Prostate gland (tissue), 2 donors: ENCODE measurements at regions not wholly inside any gene's neighbourhood (a gene's known extent, or its start where the extent isn't known, plus 50 kb on each side); places are given as distances from the start of the nearest gene placed in this dataset.

Experiments
- DNase-seq: peaks from one replicate; pipeline ENCODE4 v3.0.0-alpha.2; 2019; ENCODE audit warnings: low spot score
- H3K27ac ChIP-seq, 2 donors: fragments of 200-600 bp; sonication (generic); 2 replicates each; pipeline ENCODE4 v1.5.1; 2017 to 2019
- H3K27me3 ChIP-seq: fragments of 200-600 bp; sonication (generic); replicated peaks from 2 replicates; pipeline ENCODE4 v1.5.1; 2019; ENCODE audit not compliant: insufficient read depth
- H3K36me3 ChIP-seq, 2 donors: fragments of 200-600 bp; sonication (generic); 1 replicate in 1 of 2; 2 replicates in 1 of 2; pipeline versions ENCODE4 v1.5.1 to v1.8.1; 2017 to 2019
- H3K4me1 ChIP-seq: fragments of 200-600 bp; sonication (generic); replicated peaks from 2 replicates; pipeline ENCODE4 v1.5.1; 2019
- H3K4me3 ChIP-seq, 2 donors: fragments of 200-600 bp; sonication (generic); 2 replicates each; pipeline ENCODE4 v1.5.1; 2017 to 2019
- H3K9me3 ChIP-seq: fragments of 200-600 bp; sonication (generic); 2 replicates; pipeline ENCODE4 v1.5.1; 2017
- POLR2A ChIP-seq: fragments of 450-650 bp; IDR thresholded peaks from one replicate; pipeline ENCODE4 v1.6.1; 2016; ENCODE audit warnings: antibody characterized with exemption, mild to moderate bottlenecking
- POLR2AphosphoS5 ChIP-seq: sonication (generic); formaldehyde crosslinking; IDR thresholded peaks from one replicate; pipeline ENCODE4 v1.6.1; 2017; ENCODE audit warnings: antibody characterized with exemption
- WGBS: methylation state at CpG from one replicate; pipeline ENCODE4 v1.1.5; 2018; 5-methylcytosine and 5-hydroxymethylcytosine counted together
- intact Hi-C: fragments of 100-400 bp; cut with DNase I; formaldehyde crosslinking; loops from one replicate; pipeline ENCODE4 v1.14.2; 2022
- TF ChIP-seq, protein P1 (sequence below), 4 experiments: fragments of 200-600 bp in 2 of 4; fragments of 450-650 bp in 2 of 4; sonication (generic) in 2 of 4; IDR thresholded peaks; 1 replicate in 3 of 4; 2 replicates in 1 of 4; pipeline ENCODE4 v1.5.1; 2016 to 2019; ENCODE audit warnings: antibody characterized with exemption in 4 of 4, mild to moderate bottlenecking in 2 of 4, moderate library complexity in 2 of 4

GRCh38 chr18:39958876-39959275 lies 1996.2 kb upstream of the PIK3C3 start:
- Histone ChIP-seq H3K27me3 (no peaks in the 10 kb centered on the region), H3K4me1 (no peaks in the 10 kb centered on the region), H3K4me3 (no peak overlapping the region), H3K36me3 (no peaks in the 10 kb centered on the region), H3K27ac (no peak overlapping the region), H3K9me3 (no peaks in the 10 kb centered on the region)
- TF ChIP-seq POLR2A (no peak), POLR2AphosphoS5 (no peak)
- TF ChIP-seq, protein P1, sequence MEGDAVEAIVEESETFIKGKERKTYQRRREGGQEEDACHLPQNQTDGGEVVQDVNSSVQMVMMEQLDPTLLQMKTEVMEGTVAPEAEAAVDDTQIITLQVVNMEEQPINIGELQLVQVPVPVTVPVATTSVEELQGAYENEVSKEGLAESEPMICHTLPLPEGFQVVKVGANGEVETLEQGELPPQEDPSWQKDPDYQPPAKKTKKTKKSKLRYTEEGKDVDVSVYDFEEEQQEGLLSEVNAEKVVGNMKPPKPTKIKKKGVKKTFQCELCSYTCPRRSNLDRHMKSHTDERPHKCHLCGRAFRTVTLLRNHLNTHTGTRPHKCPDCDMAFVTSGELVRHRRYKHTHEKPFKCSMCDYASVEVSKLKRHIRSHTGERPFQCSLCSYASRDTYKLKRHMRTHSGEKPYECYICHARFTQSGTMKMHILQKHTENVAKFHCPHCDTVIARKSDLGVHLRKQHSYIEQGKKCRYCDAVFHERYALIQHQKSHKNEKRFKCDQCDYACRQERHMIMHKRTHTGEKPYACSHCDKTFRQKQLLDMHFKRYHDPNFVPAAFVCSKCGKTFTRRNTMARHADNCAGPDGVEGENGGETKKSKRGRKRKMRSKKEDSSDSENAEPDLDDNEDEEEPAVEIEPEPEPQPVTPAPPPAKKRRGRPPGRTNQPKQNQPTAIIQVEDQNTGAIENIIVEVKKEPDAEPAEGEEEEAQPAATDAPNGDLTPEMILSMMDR (IDR thresholded peaks at IDR 0.05), result no peak
- intact Hi-C loops, result no loop called here
- DNase-seq, result no peak
- WGBS, result 78% methylated on average over 1 of the region's 1 CpG

DNA sequence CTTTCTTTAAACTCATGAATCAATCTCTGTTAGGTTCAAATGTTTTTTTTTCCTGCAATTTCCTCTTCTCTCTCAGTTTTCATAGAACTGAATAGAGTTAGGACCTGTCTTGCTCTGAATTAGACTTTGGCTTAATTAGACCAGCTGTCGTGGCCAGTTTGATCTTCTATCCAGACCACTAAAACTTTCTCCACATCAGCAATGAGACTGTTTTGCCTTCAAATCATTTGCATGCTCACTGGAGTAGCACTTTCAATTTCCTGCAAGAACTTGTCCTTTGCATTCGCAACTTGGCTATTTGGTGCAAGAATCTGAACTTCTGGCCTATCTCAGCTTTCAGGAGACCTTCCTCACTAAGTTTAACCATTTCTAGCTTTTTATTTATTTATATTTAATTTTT lies 2002.2 kb upstream of the PIK3C3 start:
- Histone ChIP-seq H3K27ac (no peak overlapping the region), H3K36me3 (no peaks in the 10 kb centered on the region), H3K9me3 (no peaks in the 10 kb centered on the region), H3K4me1 (no peaks in the 10 kb centered on the region), H3K27me3 (no peaks in the 10 kb centered on the region), H3K4me3 (no peak overlapping the region)
- TF ChIP-seq, protein P1 (IDR thresholded peaks at IDR 0.05), result no peak
- TF ChIP-seq POLR2A (no peak), POLR2AphosphoS5 (no peak)
- 49% methylated on average over 2 of the region's 2 CpGs for WGBS
- intact Hi-C loops, result no loop called here
- DNase-seq, result no peak

DNA sequence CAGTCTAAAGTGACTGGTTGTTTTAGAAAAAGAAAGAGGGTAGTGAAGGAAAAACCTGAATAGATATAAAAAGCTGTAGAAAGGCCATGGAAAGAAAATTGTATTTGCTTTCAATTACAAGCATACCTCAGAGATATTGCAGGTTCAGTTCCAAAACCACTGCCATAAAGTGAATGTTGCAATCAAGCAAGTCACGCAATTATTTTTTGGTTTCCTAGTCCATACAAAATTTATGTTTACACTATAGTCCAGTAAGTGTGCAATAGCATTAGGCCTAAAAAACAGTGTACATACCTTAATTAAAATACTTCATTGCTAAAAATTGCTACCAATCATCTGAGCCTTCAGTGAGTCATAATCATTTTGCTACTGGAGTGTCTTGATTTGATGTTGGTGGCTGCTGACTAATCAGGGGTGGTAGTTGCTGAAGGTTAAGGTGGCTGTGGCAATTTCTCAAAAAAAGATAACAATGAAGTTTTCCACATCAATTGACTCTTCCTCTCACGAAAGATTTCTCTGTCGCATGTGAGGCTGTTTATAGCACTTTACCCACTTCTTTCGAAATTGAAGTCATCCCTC lies 2003.8 kb upstream of the PIK3C3 start:
- Histone ChIP-seq H3K4me3 (no peak overlapping the region), H3K27me3 (no peaks in the 10 kb centered on the region), H3K36me3 (no peaks in the 10 kb centered on the region), H3K9me3 (no peaks in the 10 kb centered on the region), H3K4me1 (no peaks in the 10 kb centered on the region), H3K27ac (no peak overlapping the region)
- TF ChIP-seq POLR2AphosphoS5 (no peak), POLR2A (no peak)
- TF ChIP-seq, protein P1 (IDR thresholded peaks at IDR 0.05), result no peak
- no peak for DNase-seq
- intact Hi-C loops, result no loop called here
- WGBS, result 90% methylated on average over 4 of the region's 4 CpGs

GRCh38 chr18:39946623-39947061 lies 2008.4 kb upstream of the PIK3C3 start:
- Histone ChIP-seq H3K27ac (no peak overlapping the region), H3K4me1 (no peaks in the 10 kb centered on the region), H3K4me3 (no peak overlapping the region), H3K36me3 (no peaks in the 10 kb centered on the region), H3K9me3 (no peaks in the 10 kb centered on the region), H3K27me3 (no peaks in the 10 kb centered on the region)
- intact Hi-C loops, result no loop called here
- TF ChIP-seq, protein P1 (IDR thresholded peaks at IDR 0.05), result no peak
- TF ChIP-seq POLR2AphosphoS5, result peak; percentile 21
- no peak for TF ChIP-seq POLR2A
- DNase-seq, result peak; percentile 8

DNA sequence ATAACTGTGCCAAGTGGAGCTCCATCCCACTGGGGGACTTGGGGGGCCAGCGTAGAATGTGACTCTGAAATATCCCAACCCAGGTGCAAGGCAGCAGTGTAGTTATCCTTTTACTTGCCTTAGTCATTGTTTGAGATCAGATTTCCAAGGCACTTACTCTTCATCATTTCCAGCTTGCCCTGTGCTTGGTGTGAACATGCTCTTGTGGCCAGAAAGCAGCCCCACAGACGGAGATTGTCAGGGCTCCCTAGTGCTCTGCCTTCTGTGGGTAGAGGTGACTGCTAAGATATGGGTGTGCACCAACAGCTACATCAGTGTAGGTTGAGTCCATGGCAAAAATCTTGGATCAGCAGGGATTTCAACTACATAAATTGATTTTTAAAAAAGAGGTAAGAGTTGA lies 2010.0 kb upstream of the PIK3C3 start:
- no peaks in the 10 kb centered on the region for H3K27me3 ChIP-seq
- no peaks in the 10 kb centered on the region for H3K36me3 ChIP-seq
- no peak overlapping the region for H3K4me3 ChIP-seq
- 88% methylated on average over 2 of the region's 2 CpGs for WGBS
- intact Hi-C loops, result no loop called here
- H3K4me1 ChIP-seq, result no peaks in the 10 kb centered on the region
- H3K27ac ChIP-seq, result no peak overlapping the region
- no peaks in the 10 kb centered on the region for H3K9me3 ChIP-seq
- TF ChIP-seq POLR2AphosphoS5, result no peak
- TF ChIP-seq POLR2A, result no peak
- DNase-seq, result no peak
